Epithelial cell of proximal tubule (primary cell): ENCODE measurements at regions not wholly inside any gene's neighbourhood (a gene's known extent, or its start where the extent isn't known, plus 50 kb on each side); places are given as distances from the start of the nearest gene placed in this dataset.

ENCODE experiments used
- DNase-seq: peaks from one replicate; pipeline ENCODE4 v3.0.0-alpha.2; 2011; ENCODE audit warnings: low read depth
- H3K4me3 ChIP-seq: 2 replicates; pipeline ENCODE4 v1.5.1; 2011; ENCODE audit warnings: low read depth, mild to moderate bottlenecking, low read length
- TF ChIP-seq, protein P1 (sequence below): conservative IDR thresholded peaks from 2 replicates; pipeline ENCODE4 v1.5.1; 2012; ENCODE audit warnings: low read depth, mild to moderate bottlenecking, low read length

GRCh38 chr7:34390103-34390502 lies 267.9 kb upstream of the NPSR1 start:
- no peak for DNase-seq
- no peak overlapping the region for H3K4me3 ChIP-seq
- TF ChIP-seq, protein P1, sequence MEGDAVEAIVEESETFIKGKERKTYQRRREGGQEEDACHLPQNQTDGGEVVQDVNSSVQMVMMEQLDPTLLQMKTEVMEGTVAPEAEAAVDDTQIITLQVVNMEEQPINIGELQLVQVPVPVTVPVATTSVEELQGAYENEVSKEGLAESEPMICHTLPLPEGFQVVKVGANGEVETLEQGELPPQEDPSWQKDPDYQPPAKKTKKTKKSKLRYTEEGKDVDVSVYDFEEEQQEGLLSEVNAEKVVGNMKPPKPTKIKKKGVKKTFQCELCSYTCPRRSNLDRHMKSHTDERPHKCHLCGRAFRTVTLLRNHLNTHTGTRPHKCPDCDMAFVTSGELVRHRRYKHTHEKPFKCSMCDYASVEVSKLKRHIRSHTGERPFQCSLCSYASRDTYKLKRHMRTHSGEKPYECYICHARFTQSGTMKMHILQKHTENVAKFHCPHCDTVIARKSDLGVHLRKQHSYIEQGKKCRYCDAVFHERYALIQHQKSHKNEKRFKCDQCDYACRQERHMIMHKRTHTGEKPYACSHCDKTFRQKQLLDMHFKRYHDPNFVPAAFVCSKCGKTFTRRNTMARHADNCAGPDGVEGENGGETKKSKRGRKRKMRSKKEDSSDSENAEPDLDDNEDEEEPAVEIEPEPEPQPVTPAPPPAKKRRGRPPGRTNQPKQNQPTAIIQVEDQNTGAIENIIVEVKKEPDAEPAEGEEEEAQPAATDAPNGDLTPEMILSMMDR, result no peak

GRCh38 chr7:34392972-34393371 lies 265.0 kb upstream of the NPSR1 start:
- no peak overlapping the region for H3K4me3 ChIP-seq
- TF ChIP-seq, protein P1, result no peak
- DNase-seq, result no peak

GRCh38 chr7:34396437-34397064 lies 261.5 kb upstream of the NPSR1 start:
- H3K4me3 ChIP-seq, result no peak overlapping the region
- TF ChIP-seq, protein P1, result no peak

DNA sequence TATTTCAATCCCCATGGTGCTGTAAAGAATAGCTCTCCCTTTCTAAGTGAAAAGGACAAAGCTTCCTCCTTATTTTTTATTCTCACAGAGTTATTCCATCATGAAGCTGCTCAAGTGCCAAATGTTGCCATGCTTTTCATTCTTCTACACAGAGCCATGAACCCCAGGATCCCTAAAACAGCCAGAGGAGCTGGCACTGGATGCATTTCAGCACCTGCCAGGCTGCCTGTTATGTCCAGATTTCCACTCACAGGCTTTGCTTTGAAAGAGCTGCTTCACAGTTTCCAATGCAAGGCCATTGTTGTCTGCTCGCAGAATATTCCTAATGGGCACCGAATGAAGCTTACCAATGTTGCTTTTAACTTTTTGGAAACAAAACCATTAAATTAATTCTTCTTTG lies 256.2 kb upstream of the NPSR1 start:
- H3K4me3 ChIP-seq, result no peak overlapping the region
- DNase-seq, result no peak
- TF ChIP-seq, protein P1, result no peak

More at GRCh38 chr7:34396437-34397064, 261.5 kb upstream of the NPSR1 start:
- no peak for DNase-seq

DNA sequence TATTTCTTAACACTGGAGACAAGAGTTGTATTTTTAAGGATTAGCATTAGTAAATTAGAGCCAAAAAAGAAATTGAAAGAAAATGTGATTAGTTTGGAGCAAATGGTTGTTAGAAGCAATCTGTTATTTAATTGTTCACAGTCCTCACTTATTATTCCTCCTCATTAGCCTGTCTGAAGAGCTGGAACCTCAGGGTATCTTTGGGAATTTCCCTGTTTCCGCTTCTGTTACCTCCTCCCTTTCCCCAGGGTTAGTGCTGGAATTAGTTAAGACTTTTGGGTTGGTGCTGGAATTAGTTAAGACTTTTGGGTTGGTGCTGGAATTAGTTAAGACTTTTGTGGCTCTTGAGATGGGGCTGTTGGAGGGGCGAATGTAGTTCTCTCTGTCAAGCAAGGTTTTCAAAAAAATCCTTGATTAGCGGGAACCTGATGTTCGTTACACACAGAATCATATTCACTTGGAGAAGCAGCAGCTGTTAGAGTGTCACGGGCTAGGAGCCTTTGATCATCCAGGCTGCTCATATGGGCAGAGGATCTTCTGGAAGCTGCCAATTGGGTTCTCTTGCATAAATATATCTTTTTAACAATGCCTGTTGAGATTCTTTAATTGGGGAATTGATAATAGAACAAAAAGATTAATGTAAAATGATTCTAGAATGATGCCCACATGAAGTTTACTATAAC lies 251.0 kb upstream of the NPSR1 start:
- no peak for DNase-seq

GRCh38 chr7:34407586-34407985 lies 250.4 kb upstream of the NPSR1 start:
- no peak for DNase-seq
- TF ChIP-seq, protein P1, result no peak
- no peak overlapping the region for H3K4me3 ChIP-seq

More for the DNA sequence above, 251.0 kb upstream of the NPSR1 start:
- no peak overlapping the region for H3K4me3 ChIP-seq
- TF ChIP-seq, protein P1, result no peak

DNA sequence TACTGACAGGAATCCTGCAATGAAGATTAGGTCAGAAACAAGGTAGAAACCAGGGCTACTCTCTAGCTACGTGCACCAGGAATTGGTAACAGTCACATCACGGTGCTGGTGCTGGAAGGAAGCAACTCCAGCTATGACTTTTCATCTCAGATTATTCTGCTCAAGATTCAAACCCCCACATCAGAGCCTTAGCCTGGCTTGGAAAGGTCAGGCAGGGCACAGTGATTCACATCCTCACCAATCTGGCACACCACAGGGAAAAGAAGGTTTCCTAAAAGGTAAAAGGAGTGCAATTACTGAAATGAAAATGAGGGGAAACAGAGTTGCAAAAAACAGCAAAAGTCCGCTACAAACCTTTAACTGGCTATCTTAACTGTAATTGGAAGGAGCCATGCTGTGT lies 240.2 kb upstream of the NPSR1 start:
- TF ChIP-seq, protein P1, result no peak
- H3K4me3 ChIP-seq, result no peak overlapping the region

More for the DNA sequence above, 240.2 kb upstream of the NPSR1 start:
- no peak for DNase-seq
